SK-N-MC (cell line): ENCODE measurements at regions not wholly inside any gene's neighbourhood (a gene's known extent, or its start where the extent isn't known, plus 50 kb on each side); places are given as distances from the start of the nearest gene placed in this dataset.
"Not testable (repeated sequence)": the region's sequence is repeated elsewhere in the genome, so short reads cannot be mapped to it uniquely, and the experiment has no call there.

Experiments
- EZH2 ChIP-seq: fragments of 200-600 bp; sonication (generic); IDR thresholded peaks from one replicate; pipeline ENCODE4 v1.6.1; 2017; ENCODE audit warnings: antibody characterized with exemption
- FOXP2 ChIP-seq: optimal IDR thresholded peaks from 2 replicates; pipeline ENCODE3; 2011; ENCODE audit warnings: mild to moderate bottlenecking, moderate library complexity; ENCODE audit not compliant: insufficient read depth; ENCODE audit errors: extremely low read length, control extremely low read depth
- POLR2AphosphoS5 ChIP-seq: IDR thresholded peaks from 2 replicates; pipeline ENCODE4 v1.6.1; 2012; ENCODE audit warnings: mild to moderate bottlenecking, low read depth, low read length, borderline replicate concordance

DNA sequence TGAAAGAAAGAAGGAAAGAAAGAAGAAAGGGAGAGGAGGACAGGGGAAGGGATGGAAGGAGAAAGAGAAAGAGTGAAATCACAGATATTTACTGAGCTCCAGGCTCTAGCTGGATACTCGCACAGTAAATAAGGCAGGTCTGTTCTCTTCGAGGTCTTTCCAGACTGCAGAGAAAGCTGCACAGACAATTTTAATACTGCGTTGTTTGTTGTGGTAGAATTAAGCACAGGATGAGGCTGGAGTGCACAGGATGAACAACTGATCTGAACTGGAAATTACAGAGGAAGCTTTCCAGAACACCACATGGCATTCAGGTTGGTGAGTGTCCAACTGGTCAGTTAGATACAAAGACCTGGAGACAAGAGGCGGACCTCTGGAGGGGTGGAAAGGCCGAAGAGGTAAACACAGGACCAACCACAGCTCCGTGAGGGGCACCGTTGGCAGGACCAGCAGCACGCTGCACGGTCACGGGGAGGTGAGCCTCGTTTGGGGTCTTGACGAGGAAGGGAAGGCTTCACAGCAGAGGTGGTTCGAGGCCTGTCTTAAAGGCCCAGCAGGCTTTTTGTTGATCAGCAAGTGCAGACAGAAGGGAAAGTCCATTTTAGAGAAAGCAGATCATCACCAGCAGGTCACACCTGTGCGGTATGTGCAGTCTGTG is 121.7 kb downstream of the ATP6V0E2 start:
- TF ChIP-seq POLR2AphosphoS5, EZH2, FOXP2: not testable (repeated sequence)
